Fibroblast of mammary gland (primary cell): ENCODE measurements at regions not wholly inside any gene's neighbourhood (a gene's known extent, or its start where the extent isn't known, plus 50 kb on each side); places are given as distances from the start of the nearest gene placed in this dataset.
A peak's percentile ranks its signal among the peaks of the same experiment; 100 is the strongest.

ENCODE experiments used
- DNase-seq: peaks from one replicate; pipeline ENCODE4 v3.0.0-alpha.2; 2010; ENCODE audit warnings: low read depth
- H3K4me3 ChIP-seq: 2 replicates; pipeline ENCODE4 v1.5.1; 2011; ENCODE audit warnings: low read depth, mild to moderate bottlenecking, low read length, moderate library complexity; ENCODE audit not compliant: control insufficient read depth
- CTCF ChIP-seq: conservative IDR thresholded peaks from 2 replicates; pipeline ENCODE4 v1.5.1; 2011; ENCODE audit warnings: low read depth, low read length, inconsistent platforms; ENCODE audit not compliant: control insufficient read depth, insufficient read depth

- TF ChIP-seq CTCF = no peak
- DNase-seq = no peak
- H3K4me3 ChIP-seq = no peak overlapping the region
Measured at GRCh38 chr10:117945651-117946050, 101.1 kb downstream of the RAB11FIP2 start.

GRCh38 chr10:117946525-117947070 is 100.1 kb downstream of the RAB11FIP2 start:
- no peak for TF ChIP-seq CTCF
- no peak overlapping the region for H3K4me3 ChIP-seq
- DNase-seq = peak; percentile 55

GRCh38 chr10:117948493-117948892 is 98.2 kb downstream of the RAB11FIP2 start:
- TF ChIP-seq CTCF = no peak
- no peak overlapping the region for H3K4me3 ChIP-seq
- no peak for DNase-seq

- DNase-seq = no peak
- no peak overlapping the region for H3K4me3 ChIP-seq
- no peak for TF ChIP-seq CTCF
Measured at GRCh38 chr10:117950408-117950807, 96.3 kb downstream of the RAB11FIP2 start.
